PC-9 (cell line): ENCODE measurements at regions not wholly inside any gene's neighbourhood (a gene's known extent, or its start where the extent isn't known, plus 50 kb on each side); places are given as distances from the start of the nearest gene placed in this dataset.

Source experiments
- BruUV-seq: library from RNA; stranded (reverse); fragments of 400-500 nt; replicated peaks from 2 replicates; lab custom pipeline; 2021; lab: Mats Ljungman, UMichigan
- CTCF ChIA-PET: fragments of 300-600 bp; sonication (Branson Sonifier 250); formaldehyde crosslinking; loops from one replicate; lab custom pipeline; 2022; ENCODE audit warnings: antibody characterized with exemption; lab: Charles Lee
- POLR2A ChIA-PET: fragments of 300-600 bp; sonication (Branson Sonifier 250); formaldehyde crosslinking; loops from one replicate; lab custom pipeline; 2022; ENCODE audit warnings: antibody characterized with exemption; ENCODE audit not compliant: unreplicated experiment; lab: Charles Lee
- DNase-seq, 2 experiments: peaks; one replicate each; pipeline versions ENCODE4 v3.0.0 to v3.0.0-alpha.2; 2015 to 2022; ENCODE audit warnings: mixed read lengths in 1 of 2
- H2AFZ ChIP-seq: fragments of 200-600 bp; sonication (generic); 2 replicates; pipeline ENCODE4 v1.8.1; 2017; ENCODE audit warnings: antibody characterized with exemption
- H3F3A ChIP-seq: fragments of 200-600 bp; sonication (generic); 2 replicates; pipeline ENCODE4 v1.8.1; 2017; ENCODE audit warnings: antibody characterized with exemption, mild to moderate bottlenecking, low read depth; ENCODE audit not compliant: insufficient read depth
- H3K27ac ChIP-seq: fragments of 200-600 bp; sonication (generic); 2 replicates; pipeline ENCODE4 v1.6.1; 2016; ENCODE audit warnings: mixed run types
- H3K27me3 ChIP-seq: fragments of 200-600 bp; sonication (generic); 2 replicates; pipeline ENCODE4 v1.6.1; 2016; ENCODE audit warnings: low read depth, mixed run types; ENCODE audit not compliant: insufficient read depth
- H3K36me3 ChIP-seq: fragments of 200-600 bp; sonication (generic); 2 replicates; pipeline ENCODE4 v1.6.1; 2016; ENCODE audit warnings: low read depth, mixed run types
- H3K4me1 ChIP-seq: fragments of 200-600 bp; sonication (generic); replicated peaks from 2 replicates; pipeline ENCODE4 v1.6.1; 2016; ENCODE audit warnings: mixed run types; ENCODE audit not compliant: insufficient read depth
- H3K4me2 ChIP-seq: fragments of 200-600 bp; sonication (generic); 2 replicates; pipeline ENCODE4 v1.6.1; 2017; ENCODE audit warnings: mixed run types
- H3K4me3 ChIP-seq: fragments of 200-600 bp; sonication (generic); 2 replicates; pipeline ENCODE4 v1.6.1; 2016; ENCODE audit warnings: mixed run types
- H3K79me2 ChIP-seq: fragments of 200-600 bp; sonication (generic); 2 replicates; pipeline ENCODE4 v1.6.1; 2017; ENCODE audit warnings: low read depth, mixed run types
- H3K9me2 ChIP-seq: fragments of 200-600 bp; sonication (generic); 2 replicates; pipeline ENCODE4 v1.8.1; 2017; ENCODE audit warnings: mild to moderate bottlenecking; ENCODE audit not compliant: insufficient read depth
- H3K9me3 ChIP-seq: fragments of 200-600 bp; sonication (generic); 2 replicates; pipeline ENCODE4 v1.8.1; 2016; ENCODE audit warnings: low read depth; ENCODE audit not compliant: insufficient read depth
- H4K20me1 ChIP-seq: fragments of 200-600 bp; sonication (generic); 2 replicates; pipeline ENCODE4 v1.8.1; 2017; ENCODE audit not compliant: insufficient read depth
- EZH2 ChIP-seq: fragments of 200-600 bp; sonication (generic); IDR thresholded peaks from 2 replicates; pipeline ENCODE4 v1.8.0; 2017; ENCODE audit warnings: antibody characterized with exemption, low read depth
- intact Hi-C: fragments of 100-400 bp; cut with micrococcal nuclease; formaldehyde crosslinking; loops from one replicate; pipeline ENCODE4 v1.10.0; 2022; ENCODE audit not compliant: unreplicated experiment
- TF ChIP-seq, protein P1 (sequence below): fragments of 200-600 bp; sonication (generic); conservative IDR thresholded peaks from 2 replicates; pipeline ENCODE4 v1.6.1; 2017; ENCODE audit warnings: mixed run types, antibody characterized with exemption, mild to moderate bottlenecking, moderate library complexity

DNA sequence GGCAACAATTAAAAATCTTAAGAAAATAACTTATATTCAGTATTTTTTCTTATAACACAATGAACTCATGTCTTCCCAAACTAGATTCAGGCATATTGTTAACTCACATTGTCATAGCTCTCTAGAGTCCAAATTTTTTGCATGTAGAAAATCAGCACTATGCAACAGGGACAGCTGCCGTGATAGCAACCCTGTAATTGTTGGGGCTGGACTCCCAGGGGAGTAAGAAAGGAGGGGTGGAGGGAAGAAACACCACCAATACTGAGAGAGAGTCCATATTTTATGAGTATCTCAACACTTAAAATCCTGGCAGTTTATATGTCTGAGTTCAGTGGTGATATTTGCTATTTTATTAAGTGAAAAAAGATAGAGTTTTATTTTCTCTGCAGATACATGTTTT is 89.6 kb upstream of the HS3ST5 start:
- no peak overlapping the region for H3K4me2 ChIP-seq
- H3K27me3 ChIP-seq = no peaks in the 10 kb centered on the region
- no peak overlapping the region for H2AFZ ChIP-seq
- CTCF ChIA-PET = no interaction called here
- no peaks in the 10 kb centered on the region; the same call in 1 of the 2 replicates for H3K9me2 ChIP-seq
- H3K27ac ChIP-seq = no peak overlapping the region
- no TSS peak for BruUV-seq
- DNase-seq = no peak
- POLR2A ChIA-PET = no interaction called here
- no peaks in the 10 kb centered on the region for H4K20me1 ChIP-seq
- no peaks in the 10 kb centered on the region for H3K79me2 ChIP-seq
- TF ChIP-seq, protein P1, sequence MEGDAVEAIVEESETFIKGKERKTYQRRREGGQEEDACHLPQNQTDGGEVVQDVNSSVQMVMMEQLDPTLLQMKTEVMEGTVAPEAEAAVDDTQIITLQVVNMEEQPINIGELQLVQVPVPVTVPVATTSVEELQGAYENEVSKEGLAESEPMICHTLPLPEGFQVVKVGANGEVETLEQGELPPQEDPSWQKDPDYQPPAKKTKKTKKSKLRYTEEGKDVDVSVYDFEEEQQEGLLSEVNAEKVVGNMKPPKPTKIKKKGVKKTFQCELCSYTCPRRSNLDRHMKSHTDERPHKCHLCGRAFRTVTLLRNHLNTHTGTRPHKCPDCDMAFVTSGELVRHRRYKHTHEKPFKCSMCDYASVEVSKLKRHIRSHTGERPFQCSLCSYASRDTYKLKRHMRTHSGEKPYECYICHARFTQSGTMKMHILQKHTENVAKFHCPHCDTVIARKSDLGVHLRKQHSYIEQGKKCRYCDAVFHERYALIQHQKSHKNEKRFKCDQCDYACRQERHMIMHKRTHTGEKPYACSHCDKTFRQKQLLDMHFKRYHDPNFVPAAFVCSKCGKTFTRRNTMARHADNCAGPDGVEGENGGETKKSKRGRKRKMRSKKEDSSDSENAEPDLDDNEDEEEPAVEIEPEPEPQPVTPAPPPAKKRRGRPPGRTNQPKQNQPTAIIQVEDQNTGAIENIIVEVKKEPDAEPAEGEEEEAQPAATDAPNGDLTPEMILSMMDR = no peak
- no peak for TF ChIP-seq EZH2
- intact Hi-C loops = no loop called here
- no peak overlapping the region for H3K4me3 ChIP-seq
- H3K4me1 ChIP-seq = no peaks in the 10 kb centered on the region
- H3K36me3 ChIP-seq = no peaks in the 10 kb centered on the region
- H3F3A ChIP-seq = no peaks in the 10 kb centered on the region
- H3K9me3 ChIP-seq = no peaks in the 10 kb centered on the region; the same call in 1 of the 2 replicates

DNA sequence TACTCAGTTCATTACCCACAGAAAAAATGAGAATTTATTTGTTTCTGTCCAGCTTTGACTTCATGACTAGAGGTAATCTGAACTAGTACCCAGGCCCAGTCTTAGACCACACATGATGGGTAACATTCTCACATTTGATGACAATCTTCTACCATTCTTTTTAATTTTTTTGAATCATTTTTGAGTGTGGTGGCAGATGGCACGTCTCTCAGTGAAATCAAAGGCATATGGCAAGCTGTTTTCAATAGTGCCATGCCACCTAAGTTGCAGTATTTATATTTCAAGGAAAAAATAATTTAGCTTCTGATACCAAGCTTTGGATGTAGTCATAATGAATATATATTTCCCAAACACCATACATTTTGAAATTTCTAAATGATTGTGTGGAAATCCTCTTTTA is 88.8 kb upstream of the HS3ST5 start:
- H3K4me3 ChIP-seq = no peak overlapping the region
- no peak overlapping the region for H3K4me2 ChIP-seq
- no peaks in the 10 kb centered on the region; the same call in 1 of the 2 replicates for H3K9me2 ChIP-seq
- no peak overlapping the region for H2AFZ ChIP-seq
- ChIA-PET POLR2A (no interaction called here), CTCF (no interaction called here)
- H3K27ac ChIP-seq = no peak overlapping the region
- TF ChIP-seq, protein P1 = no peak
- TF ChIP-seq EZH2 = no peak
- no TSS peak for BruUV-seq
- no peaks in the 10 kb centered on the region for H3F3A ChIP-seq
- no peaks in the 10 kb centered on the region for H4K20me1 ChIP-seq
- H3K27me3 ChIP-seq = no peaks in the 10 kb centered on the region
- H3K79me2 ChIP-seq = no peaks in the 10 kb centered on the region
- intact Hi-C loops = no loop called here
- H3K4me1 ChIP-seq = no peaks in the 10 kb centered on the region
- H3K36me3 ChIP-seq = no peaks in the 10 kb centered on the region
- H3K9me3 ChIP-seq = no peaks in the 10 kb centered on the region; the same call in 1 of the 2 replicates
- DNase-seq = no peak

DNA sequence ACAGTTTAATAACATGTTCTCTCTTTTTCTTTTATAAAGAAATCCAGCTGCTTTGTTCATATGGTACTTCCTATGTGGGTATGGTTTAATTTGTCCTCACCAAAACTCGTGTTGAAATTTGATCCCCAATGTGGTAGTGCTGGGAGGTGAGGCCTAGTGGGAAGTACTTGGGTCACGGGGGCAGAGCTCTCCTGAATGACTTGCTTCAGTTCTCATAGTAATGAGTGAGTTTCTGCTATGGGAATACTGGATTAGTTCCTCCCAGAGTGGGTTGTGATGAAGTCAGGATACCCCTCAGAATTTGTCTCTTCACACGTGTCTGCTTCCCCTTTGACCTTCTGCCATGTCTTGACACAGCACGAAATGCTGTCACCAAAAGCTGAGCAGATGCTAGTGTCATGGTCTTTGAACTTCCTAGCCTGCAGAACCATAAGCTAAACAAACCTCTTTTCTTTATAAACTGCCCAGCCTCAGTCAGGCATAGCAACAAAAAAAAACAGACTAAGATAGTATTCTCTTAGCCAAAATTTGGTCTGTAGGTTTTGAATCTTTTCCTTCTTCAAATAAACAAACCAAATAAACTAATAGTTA is 87.8 kb upstream of the HS3ST5 start:
- CTCF ChIA-PET = no interaction called here
- no peak overlapping the region for H3K4me3 ChIP-seq
- POLR2A ChIA-PET = no interaction called here

More for the DNA sequence above, 87.8 kb upstream of the HS3ST5 start:
- Histone ChIP-seq H3K27ac (no peak overlapping the region), H3K79me2 (no peaks in the 10 kb centered on the region), H3K36me3 (no peaks in the 10 kb centered on the region), H3K4me1 (no peaks in the 10 kb centered on the region), H3K9me2 (no peaks in the 10 kb centered on the region), H3K4me2 (no peak overlapping the region), H3K9me3 (no peaks in the 10 kb centered on the region), H2AFZ (no peak overlapping the region), H3F3A (no peaks in the 10 kb centered on the region), H4K20me1 (no peaks in the 10 kb centered on the region), H3K27me3 (no peaks in the 10 kb centered on the region)
- BruUV-seq = no TSS peak
- intact Hi-C loops = no loop called here
- DNase-seq = no peak
- TF ChIP-seq, protein P1 = no peak
- TF ChIP-seq EZH2 = no peak
